ENCODE measurements at regions not wholly inside any gene's neighbourhood (a gene's known extent, or its start where the extent isn't known, plus 50 kb on each side); places are given as distances from the start of the nearest gene placed in this dataset.

GRCh38 chr2:75428646-75429443 is 131.9 kb downstream of the EVA1A start:
- H3K36me3 ChIP-seq (ENCODE audit: control insufficient read depth, insufficient read depth, low read length): no peaks in the 10 kb centered on the region
- H2AFZ ChIP-seq (ENCODE audit: low read length): no peak overlapping the region
- H3K4me1 ChIP-seq (ENCODE audit: control insufficient read depth, extremely low read depth, insufficient read depth, low read length): no peaks in the 10 kb centered on the region
- no peaks in the 10 kb centered on the region for H3K79me2 ChIP-seq (ENCODE audit: control insufficient read depth, insufficient read depth, low read length)
- no peak overlapping the region for H3K4me3 ChIP-seq (replicated peaks in 1 of 4; ENCODE audit: control extremely low read depth in 1 of 4, insufficient read depth in 1 of 4, low read depth in 3 of 4, low read length in 4 of 4)
- peaks cover 2% of the 10 kb centered on the region for H3K27me3 ChIP-seq (ENCODE audit: control insufficient read depth, insufficient read depth, low read length)
- H3K9me3 ChIP-seq (ENCODE audit: control insufficient read depth, insufficient read depth, low read depth, low read length): no peaks in the 10 kb centered on the region
- no peak overlapping the region for H3K4me2 ChIP-seq (ENCODE audit: extremely low read depth, insufficient read depth, low read length)
- no peak overlapping the region for H3K9ac ChIP-seq (ENCODE audit: insufficient read depth, low read length)
- no peak overlapping the region for H3K27ac ChIP-seq (ENCODE audit: insufficient read depth, low read length)
- TF ChIP-seq EZH2 (IDR thresholded peaks at IDR 0.05; ENCODE audit: low read length, missing control alignments) (no peak), CTCF (conservative IDR thresholded peaks at IDR 0.05 in 1 of 2, IDR thresholded peaks at IDR 0.05 in 1 of 2; ENCODE audit: low read depth in 1 of 2, low read length in 2 of 2) (no peak)
- DNase-seq (ENCODE audit: low read depth in 2 of 2): no peak
- no peaks in the 10 kb centered on the region for H4K20me1 ChIP-seq (ENCODE audit: control insufficient read depth, extremely low read depth, insufficient read depth, low read length)

GRCh38 chr2:75428060-75428459 is 132.7 kb downstream of the EVA1A start:
- no peaks in the 10 kb centered on the region for H3K79me2 ChIP-seq (ENCODE audit: control insufficient read depth, insufficient read depth, low read length)
- no peak overlapping the region for H3K4me2 ChIP-seq (ENCODE audit: extremely low read depth, insufficient read depth, low read length)
- H4K20me1 ChIP-seq (ENCODE audit: control insufficient read depth, extremely low read depth, insufficient read depth, low read length): no peaks in the 10 kb centered on the region
- no peak for DNase-seq (ENCODE audit: low read depth in 2 of 2)
- no peaks in the 10 kb centered on the region for H3K36me3 ChIP-seq (ENCODE audit: control insufficient read depth, insufficient read depth, low read length)
- H3K4me3 ChIP-seq (replicated peaks in 1 of 4; ENCODE audit: control extremely low read depth in 1 of 4, insufficient read depth in 1 of 4, low read depth in 3 of 4, low read length in 4 of 4): no peak overlapping the region
- no peak overlapping the region for H3K9ac ChIP-seq (ENCODE audit: insufficient read depth, low read length)
- no peaks in the 10 kb centered on the region for H3K9me3 ChIP-seq (ENCODE audit: control insufficient read depth, insufficient read depth, low read depth, low read length)
- H3K4me1 ChIP-seq (ENCODE audit: control insufficient read depth, extremely low read depth, insufficient read depth, low read length): no peaks in the 10 kb centered on the region
- TF ChIP-seq EZH2 (IDR thresholded peaks at IDR 0.05; ENCODE audit: low read length, missing control alignments) (no peak), CTCF (conservative IDR thresholded peaks at IDR 0.05 in 1 of 2, IDR thresholded peaks at IDR 0.05 in 1 of 2; ENCODE audit: low read depth in 1 of 2, low read length in 2 of 2) (no peak)
- peaks cover 2% of the 10 kb centered on the region for H3K27me3 ChIP-seq (ENCODE audit: control insufficient read depth, insufficient read depth, low read length)
- H3K27ac ChIP-seq (ENCODE audit: insufficient read depth, low read length): no peak overlapping the region
- H2AFZ ChIP-seq (ENCODE audit: low read length): no peak overlapping the region

GRCh38 chr2:75424936-75425619 is 135.7 kb downstream of the EVA1A start:
- Histone ChIP-seq H3K9ac (ENCODE audit: insufficient read depth, low read length) (no peak overlapping the region), H3K4me3 (replicated peaks in 1 of 4; ENCODE audit: control extremely low read depth in 1 of 4, insufficient read depth in 1 of 4, low read depth in 3 of 4, low read length in 4 of 4) (no peak overlapping the region), H3K79me2 (ENCODE audit: control insufficient read depth, insufficient read depth, low read length) (no peaks in the 10 kb centered on the region), H2AFZ (ENCODE audit: low read length) (no peak overlapping the region), H3K4me1 (ENCODE audit: control insufficient read depth, extremely low read depth, insufficient read depth, low read length) (no peaks in the 10 kb centered on the region), H3K9me3 (ENCODE audit: control insufficient read depth, insufficient read depth, low read depth, low read length) (no peaks in the 10 kb centered on the region), H4K20me1 (ENCODE audit: control insufficient read depth, extremely low read depth, insufficient read depth, low read length) (no peaks in the 10 kb centered on the region), H3K4me2 (ENCODE audit: extremely low read depth, insufficient read depth, low read length) (no peak overlapping the region), H3K27me3 (ENCODE audit: control insufficient read depth, insufficient read depth, low read length) (peaks cover 4% of the 10 kb centered on the region), H3K27ac (ENCODE audit: insufficient read depth, low read length) (no peak overlapping the region), H3K36me3 (ENCODE audit: control insufficient read depth, insufficient read depth, low read length) (no peaks in the 10 kb centered on the region)
- DNase-seq (ENCODE audit: low read depth in 2 of 2): peak; percentile 3 to 32
- TF ChIP-seq CTCF (conservative IDR thresholded peaks at IDR 0.05 in 1 of 2, IDR thresholded peaks at IDR 0.05 in 1 of 2; ENCODE audit: low read depth in 1 of 2, low read length in 2 of 2) (no peak), EZH2 (IDR thresholded peaks at IDR 0.05; ENCODE audit: low read length, missing control alignments) (no peak)

Measured in fibroblast of lung (primary cell).